T47D (cell line): ENCODE measurements at regions not wholly inside any gene's neighbourhood (a gene's known extent, or its start where the extent isn't known, plus 50 kb on each side); places are given as distances from the start of the nearest gene placed in this dataset.

ENCODE experiments used
- DNase-seq, 2 experiments: peaks; one replicate each; pipeline versions ENCODE4 v3.0.0 to v3.0.0-alpha.2; 2011 to 2012; ENCODE audit warnings: low read depth in 1 of 2, low spot score in 1 of 2
- JUND ChIP-seq: IDR thresholded peaks from 2 replicates; pipeline ENCODE4 v1.6.1; 2012; ENCODE audit warnings: low read depth
- in situ Hi-C: cut with HindIII; loops from 2 replicates; pipeline ENCODE4 v1.10.0; 2016; ENCODE audit warnings: low sequenced_read_pairs, low pct_unique_long_range_greater_than_20kb

DNA sequence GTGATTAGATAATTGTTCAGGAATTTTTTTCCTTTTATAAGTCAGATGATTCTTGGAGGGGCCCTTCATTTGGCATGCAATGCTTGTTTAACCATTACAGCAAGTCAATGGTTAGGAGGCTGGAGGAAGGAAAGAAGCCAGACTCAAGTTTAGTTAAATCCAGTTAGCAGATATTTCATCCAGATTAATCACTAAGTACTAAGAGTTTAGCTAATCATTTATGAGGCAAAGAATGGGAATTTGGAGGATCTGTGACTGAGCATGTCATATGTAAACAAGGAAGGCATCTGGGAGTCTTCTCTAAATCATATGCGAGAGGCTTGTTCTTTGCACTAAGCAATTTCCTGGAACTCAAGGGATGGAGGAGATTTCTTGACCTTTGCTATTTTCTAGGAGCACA, 145.3 kb upstream of the SGCD start:
- in situ Hi-C loops: no loop called here
- DNase-seq: no peak
- TF ChIP-seq JUND: no peak

DNA sequence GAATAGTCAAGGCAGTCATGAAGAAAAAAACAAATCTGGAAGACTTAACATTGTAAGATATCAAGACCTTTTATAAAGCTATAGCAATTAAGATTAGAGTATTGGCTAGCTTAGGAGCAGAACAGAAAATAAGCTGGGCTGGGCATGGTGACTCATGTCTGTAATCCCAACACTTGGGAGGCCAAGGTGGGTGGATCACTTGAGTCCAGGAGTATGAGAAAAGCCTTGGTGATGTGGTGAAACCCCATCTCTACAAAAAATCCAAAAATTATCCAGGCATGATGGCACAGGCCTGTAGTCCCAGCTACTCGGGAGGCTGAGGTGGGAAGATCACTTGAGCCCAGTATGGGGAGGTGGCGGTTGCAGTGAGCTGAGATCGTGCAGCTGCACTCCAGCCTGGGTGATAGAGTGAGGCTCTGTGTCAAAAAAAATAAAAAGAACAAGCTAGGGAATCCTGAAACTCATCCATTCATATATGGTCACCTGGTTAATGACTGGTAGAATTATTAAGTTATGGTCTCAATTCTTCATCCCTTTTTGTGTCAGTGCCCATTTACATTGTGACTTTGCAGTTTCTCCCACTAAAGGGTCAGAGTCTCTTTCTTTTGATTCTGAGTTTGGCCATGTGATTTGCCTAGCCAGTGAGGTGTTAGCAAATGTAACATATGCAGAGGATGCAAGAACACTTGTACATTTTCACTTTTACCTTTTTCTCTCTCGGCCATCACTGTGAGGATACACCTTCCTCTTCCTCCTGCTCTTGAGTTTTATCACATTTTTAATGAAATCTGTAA, 144.6 kb upstream of the SGCD start:
- TF ChIP-seq JUND: no peak
- in situ Hi-C loops: no loop called here

DNA sequence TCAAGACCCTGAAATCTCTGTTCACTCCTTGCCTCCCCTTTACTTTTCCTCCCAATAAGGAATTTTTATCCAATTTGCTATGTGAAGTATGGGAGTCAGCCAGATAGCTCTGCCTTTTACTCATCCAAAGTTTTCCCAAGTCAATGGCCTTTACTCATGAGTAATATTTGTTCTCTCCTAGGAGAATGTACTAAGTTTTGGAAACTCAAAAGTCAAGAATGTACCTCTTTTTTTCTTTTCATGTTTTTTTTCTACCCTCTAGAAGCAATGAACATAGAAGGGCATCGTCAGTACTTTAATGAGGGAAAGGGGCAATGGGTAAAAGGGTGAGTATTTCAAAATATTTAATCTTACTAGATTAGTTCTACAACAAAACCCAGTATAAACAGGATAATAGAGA, 140.2 kb upstream of the SGCD start:
- no peak for DNase-seq
- in situ Hi-C loops: no loop called here
- no peak for TF ChIP-seq JUND

More for the DNA sequence above, 144.6 kb upstream of the SGCD start:
- DNase-seq: no peak

DNA sequence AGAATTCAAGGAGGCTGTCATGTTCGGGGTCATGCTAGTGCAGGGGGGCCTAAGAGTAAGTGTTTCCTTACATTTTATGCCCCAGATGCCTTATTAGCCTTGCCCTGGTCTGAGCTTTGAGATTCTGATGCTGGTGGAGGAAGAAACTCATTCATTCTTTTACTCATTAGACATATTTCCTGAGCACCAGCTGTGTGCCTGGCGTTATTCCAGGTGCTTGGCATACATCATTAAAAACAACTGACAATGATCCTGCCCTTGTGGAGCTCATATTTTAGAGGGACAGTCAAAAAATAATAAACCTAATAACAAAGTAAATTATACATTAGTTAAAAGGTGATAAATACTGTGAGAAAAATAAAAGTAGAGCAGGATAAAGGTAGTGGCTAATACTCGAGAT, 138.9 kb upstream of the SGCD start:
- TF ChIP-seq JUND: no peak
- DNase-seq: no peak
- in situ Hi-C loops: no loop called here

DNA sequence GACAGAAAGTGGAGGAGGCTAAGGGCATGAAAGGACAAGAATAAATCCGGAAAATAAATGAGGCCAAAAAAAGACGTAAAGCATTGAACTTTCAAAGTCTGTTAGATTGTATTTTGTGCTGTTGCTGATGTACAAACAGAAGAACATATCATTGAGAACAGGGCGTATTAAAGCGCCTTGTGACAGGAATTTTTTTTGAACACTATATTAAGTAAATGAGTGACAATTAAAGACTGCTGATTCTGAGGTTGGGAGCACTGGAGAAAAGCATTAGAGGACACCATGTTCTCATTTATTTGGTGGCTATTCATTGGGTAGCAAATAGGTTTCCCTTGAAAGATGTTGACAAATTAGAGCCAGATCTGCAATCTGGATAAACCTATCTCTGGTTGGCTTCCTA, 137.3 kb upstream of the SGCD start:
- DNase-seq: no peak
- TF ChIP-seq JUND: no peak
- in situ Hi-C loops: no loop called here

DNA sequence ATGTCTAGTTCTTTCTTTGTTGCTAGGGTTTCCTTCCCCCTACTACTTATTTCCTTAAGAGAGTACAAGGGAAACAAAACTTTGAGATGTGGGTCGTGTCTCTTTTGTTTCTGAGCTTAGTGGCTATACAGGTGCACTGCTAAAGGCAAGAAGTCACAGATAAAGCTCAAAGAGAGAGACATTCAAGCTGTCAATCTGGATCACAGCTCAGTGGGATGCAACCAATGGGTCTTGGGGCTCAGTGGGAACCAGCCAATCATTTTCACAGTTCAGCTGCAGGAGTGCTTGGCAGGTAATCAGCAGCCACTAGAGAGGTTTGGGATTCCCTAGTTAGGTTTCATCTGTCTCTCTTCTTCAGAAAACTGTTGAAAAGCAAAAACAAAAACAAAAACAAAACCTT, 135.4 kb upstream of the SGCD start:
- DNase-seq: no peak
- in situ Hi-C loops: no loop called here
- TF ChIP-seq JUND: no peak

DNA sequence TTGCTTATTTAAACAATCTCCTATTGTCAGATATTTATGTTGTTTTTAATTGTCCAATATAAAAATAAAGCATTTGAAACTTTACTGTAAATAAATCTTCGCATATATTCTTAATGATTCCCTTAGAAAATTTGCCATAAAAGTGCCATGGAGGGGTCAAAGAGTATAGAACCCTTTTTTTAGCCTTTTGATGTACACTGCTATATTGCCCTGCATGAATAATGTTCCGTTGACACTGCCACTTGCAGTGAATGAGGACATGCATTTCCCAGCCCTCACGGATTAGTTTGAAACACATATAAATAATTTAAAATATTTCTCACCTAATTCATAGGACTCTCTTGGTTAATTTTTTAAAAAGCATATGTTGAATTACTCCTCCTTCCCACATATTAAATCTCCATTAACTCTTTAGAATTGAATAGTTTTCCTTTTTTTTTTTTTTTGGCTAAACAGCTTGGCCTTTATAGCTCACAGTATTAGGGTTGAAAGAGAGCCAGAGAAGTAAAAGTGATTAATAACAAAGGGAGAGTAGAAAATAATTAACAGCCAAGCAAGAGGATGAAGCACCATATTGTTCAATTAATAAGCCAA, 129.8 kb upstream of the SGCD start:
- in situ Hi-C loops: no loop called here
- no peak for DNase-seq
- no peak for TF ChIP-seq JUND

DNA sequence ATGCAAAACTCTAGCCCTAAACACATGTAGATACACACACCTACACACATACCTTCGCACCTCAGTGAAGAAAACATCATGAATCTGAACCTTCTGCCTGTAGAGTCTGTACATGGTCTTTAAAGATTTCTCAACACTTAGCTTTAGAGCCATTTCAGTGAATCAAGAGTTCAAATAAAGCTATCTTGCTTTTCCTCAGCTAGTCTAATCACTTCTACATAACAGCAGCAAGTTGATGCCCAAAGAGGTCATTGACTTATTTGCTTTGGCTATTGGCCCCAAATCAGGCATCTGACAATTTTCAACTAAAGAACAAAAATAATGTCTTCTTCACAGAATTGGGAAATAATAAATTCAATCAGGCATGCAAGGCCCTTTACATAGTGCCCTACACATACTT, 127.9 kb upstream of the SGCD start:
- no peak for DNase-seq
- in situ Hi-C loops: no loop called here
- TF ChIP-seq JUND: no peak

DNA sequence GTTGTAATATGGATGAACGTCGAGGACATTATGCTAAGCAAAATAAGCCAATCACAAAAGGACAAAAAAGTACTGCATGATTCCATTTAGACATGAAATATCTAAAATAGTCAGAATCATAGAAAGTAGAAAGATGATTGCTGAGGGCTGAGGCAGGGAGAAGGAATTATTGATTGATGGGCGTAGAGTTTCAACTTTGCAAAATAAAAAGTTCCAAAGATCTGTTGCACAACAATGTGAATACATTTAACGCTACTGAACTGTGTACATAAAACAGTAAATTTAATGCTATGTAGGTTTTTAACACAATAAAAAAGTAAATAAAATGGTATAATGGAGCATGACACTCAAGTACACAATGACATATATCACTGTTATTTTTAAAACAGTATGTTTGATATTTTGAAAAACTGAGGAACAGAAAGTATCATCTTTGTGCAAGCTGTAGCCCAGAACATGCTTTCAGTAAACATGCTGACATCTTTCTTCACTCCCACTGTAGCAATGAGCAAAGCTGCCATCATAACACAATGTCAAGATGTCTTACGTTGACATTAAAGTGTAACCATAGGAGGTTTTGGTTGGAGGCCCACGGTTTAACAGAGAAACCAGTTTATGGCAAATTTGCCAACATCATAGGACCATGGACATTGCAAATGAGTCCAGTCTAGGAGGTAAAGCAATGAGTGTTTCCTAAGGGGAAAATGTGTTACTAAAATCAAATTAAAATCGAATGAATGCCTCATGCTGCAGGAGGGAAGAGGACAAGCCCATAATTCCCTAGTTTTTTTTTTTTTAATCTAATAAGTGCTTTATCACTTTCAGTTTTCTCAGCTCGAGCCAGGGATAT, 125.8 kb upstream of the SGCD start:
- no peak for DNase-seq
- no peak for TF ChIP-seq JUND
- in situ Hi-C loops: no loop called here

DNA sequence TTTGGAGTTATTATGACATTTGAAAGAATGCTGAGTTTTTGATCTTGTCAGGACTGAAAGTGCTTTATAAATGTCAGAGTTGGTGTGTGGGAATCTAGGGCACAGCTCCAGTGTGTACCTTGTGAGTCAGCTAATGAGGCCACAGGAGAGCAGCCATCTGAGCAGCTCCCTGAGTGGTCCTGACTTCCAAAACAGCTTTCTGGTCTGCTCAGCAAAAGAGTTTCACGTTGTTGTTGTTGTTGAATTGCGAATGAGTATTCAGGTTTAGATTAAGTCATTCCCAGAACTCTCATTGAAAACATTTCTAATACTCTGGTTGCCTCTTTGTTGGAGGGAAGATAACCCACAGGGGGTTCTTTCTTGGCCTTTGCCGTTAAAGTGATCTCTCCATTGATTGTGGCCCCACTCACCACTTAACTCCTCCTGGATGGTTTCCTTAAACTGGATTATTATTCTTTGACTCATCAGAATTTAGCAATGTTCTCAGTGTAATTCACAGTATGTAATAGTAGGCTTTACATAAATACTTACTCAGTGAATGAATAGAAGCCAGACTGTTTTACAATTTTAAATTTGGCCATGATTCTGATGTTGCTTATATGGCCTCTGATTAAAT, 125.1 kb upstream of the SGCD start:
- in situ Hi-C loops: no loop called here
- DNase-seq: no peak

DNA sequence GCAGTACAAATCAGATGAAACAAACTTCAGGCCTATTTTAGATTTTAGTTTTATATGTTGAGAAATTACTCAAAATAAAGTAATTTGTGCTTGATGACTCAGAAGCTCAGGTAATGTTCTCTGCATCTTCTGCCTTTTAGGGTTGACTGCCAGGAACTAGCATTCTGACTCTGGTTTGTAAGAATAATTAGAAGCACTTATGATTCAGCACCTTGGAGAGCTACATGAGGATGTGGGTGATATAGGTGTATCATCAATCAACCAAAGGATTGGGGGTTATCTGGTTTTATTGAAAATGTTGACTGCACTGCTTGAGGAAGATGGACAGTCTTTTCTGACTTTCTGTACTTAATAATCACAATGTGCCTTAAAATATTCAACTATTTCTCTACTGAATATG, 118.7 kb upstream of the SGCD start:
- DNase-seq: peak in 1 of 2 experiments; percentile 43
- in situ Hi-C loops: no loop called here
- TF ChIP-seq JUND: no peak

More for the DNA sequence above, 125.1 kb upstream of the SGCD start:
- no peak for TF ChIP-seq JUND

DNA sequence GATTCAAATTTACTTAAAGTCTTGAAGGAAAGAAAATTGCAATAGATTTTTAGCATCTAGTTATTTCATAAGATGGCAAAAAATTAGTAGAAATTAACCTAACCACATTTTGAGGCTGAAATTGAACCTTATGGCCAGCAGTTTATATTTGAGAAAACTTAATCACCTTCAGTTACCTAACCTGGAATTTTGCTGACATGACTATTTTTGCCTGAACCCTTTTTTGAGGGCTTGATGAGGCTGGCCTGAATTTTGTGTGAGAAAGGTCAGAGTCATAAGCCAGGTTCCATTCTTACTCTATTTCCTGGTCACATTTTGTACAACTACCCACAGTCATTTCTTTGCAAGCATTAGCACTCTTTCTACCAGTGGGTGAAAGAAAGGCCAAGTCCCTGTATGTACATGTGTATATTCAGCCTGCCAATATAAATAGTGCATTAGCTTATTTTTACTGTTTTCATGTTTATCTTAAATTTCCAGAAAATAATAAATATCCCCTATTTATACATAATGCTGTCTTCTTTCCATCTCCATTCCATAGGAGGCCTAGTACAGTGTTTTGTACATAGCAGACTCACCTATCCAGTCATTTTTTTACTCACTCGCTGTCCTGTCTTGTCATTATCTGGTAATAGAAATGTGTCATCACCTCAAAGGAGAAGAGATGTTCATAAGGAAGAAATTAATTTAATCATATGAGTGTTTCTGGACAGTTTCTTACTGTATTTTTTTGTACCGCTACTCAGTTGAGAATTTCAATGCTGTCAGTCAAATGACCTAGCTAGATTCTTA, 108.4 kb upstream of the SGCD start:
- in situ Hi-C loops: no loop called here
- TF ChIP-seq JUND: no peak
- no peak for DNase-seq
